ENCODE measurements at regions not wholly inside any gene's neighbourhood (a gene's known extent, or its start where the extent isn't known, plus 50 kb on each side); places are given as distances from the start of the nearest gene placed in this dataset.
A peak's percentile ranks its signal among the peaks of the same experiment; 100 is the strongest.

- FAIRE-seq: no peak
- ChIA-PET CTCF (ENCODE audit: low intra/inter-chr PET ratio, low total read pairs) (no interaction called here), POLR2A (no interaction called here)
- Histone ChIP-seq H2AFZ (ENCODE audit: low read length) (no peak overlapping the region), H4K20me1 (ENCODE audit: insufficient read depth, low read length) (no peaks in the 10 kb centered on the region), H3K4me2 (ENCODE audit: low read depth, low read length) (no peak overlapping the region), H3K36me3 (replicated peaks in 1 of 2; ENCODE audit: control insufficient read depth in 1 of 2, insufficient read depth in 2 of 2, low read length in 2 of 2) (no peaks in the 10 kb centered on the region), H3K4me3 (replicated peaks in 1 of 3; ENCODE audit: insufficient read depth in 1 of 3, low read depth in 2 of 3, low read length in 3 of 3) (no peak overlapping the region), H3K27me3 (ENCODE audit: control insufficient read depth in 1 of 2, insufficient read depth in 2 of 2, low read length in 2 of 2) (no peaks in the 10 kb centered on the region), H3K9me3 (ENCODE audit: low read length) (peaks cover 15% of the 10 kb centered on the region), H3K4me1 (ENCODE audit: insufficient read depth, low read length) (no peaks in the 10 kb centered on the region), H3K27ac (ENCODE audit: extremely low read length, insufficient read depth, low read length) (no peak overlapping the region), H3K9ac (ENCODE audit: insufficient read depth, low read depth, low read length) (no peak overlapping the region), H3K79me2 (ENCODE audit: insufficient read depth, low read length) (no peaks in the 10 kb centered on the region)
- ATAC-seq: no peak
- WGBS (ENCODE audit: low lambda C conversion rate): 6% methylated on average over 1 of the region's 1 CpG
- BruUV-seq (replicated peaks): no TSS peak
- DNase-seq (ENCODE audit: low spot score): no peak
- in situ Hi-C loops (cut with HindIII; ENCODE audit: extremely low pct_ligation_motif_present, low pct_unique_long_range_greater_than_20kb) (no loop called here), intact Hi-C loops (cut with micrococcal nuclease; ENCODE audit: unreplicated experiment) (no loop called here)
- TF ChIP-seq RAD51 (IDR thresholded peaks at IDR 0.05; ENCODE audit: borderline replicate concordance): peak; percentile 34; the same call in 1 of the 2 replicates
- TF ChIP-seq, protein P1, sequence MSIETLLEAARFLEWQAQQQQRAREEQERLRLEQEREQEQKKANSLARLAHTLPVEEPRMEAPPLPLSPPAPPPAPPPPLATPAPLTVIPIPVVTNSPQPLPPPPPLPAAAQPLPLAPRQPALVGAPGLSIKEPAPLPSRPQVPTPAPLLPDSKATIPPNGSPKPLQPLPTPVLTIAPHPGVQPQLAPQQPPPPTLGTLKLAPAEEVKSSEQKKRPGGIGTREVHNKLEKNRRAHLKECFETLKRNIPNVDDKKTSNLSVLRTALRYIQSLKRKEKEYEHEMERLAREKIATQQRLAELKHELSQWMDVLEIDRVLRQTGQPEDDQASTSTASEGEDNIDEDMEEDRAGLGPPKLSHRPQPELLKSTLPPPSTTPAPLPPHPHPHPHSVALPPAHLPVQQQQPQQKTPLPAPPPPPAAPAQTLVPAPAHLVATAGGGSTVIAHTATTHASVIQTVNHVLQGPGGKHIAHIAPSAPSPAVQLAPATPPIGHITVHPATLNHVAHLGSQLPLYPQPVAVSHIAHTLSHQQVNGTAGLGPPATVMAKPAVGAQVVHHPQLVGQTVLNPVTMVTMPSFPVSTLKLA (IDR thresholded peaks at IDR 0.05): peak; percentile 76
- no peak for TF ChIP-seq ZNF710 (CRISPR knock-in tag; IDR thresholded peaks at IDR 0.05; ENCODE audit: borderline replicate concordance)
Observed at GRCh38 chr6:115071962-115072361, 729.1 kb upstream of the HS3ST5 start.

DNA sequence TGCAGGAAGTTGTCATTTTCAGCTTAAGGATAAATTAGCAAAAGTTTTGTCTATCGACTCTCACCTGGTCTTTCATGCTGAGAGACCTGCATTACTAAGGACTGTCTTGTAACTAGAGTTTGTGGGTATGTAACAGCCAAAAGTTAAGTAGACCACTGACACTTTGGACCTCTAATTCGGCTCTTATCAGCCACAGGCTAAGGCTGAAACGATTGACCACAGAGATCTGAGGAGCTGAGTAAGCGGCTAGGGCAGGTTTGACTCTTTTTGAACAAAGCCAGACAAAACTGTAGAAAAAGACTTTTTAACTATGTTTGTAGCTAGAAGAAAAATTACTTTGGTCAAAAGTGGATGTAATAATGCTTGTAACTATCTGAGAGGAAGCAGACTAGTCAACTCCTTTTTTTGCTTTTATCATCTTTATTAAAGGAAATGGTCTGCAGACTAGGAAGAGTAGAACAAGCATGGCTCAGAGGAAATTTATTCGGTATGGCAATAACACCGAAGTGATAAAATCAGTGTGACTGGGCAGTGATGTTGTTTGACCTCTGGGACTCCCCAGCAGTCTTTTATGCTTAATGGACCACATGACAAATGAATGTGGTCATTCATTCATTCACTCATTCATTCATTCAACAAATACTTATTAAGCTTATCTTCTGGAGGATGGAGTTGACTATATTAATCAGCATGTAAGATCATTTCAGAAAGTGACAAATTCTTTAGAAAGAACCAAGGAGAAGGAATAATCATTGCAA is 725.0 kb upstream of the HS3ST5 start:
- ChIA-PET POLR2A (no interaction called here), CTCF (ENCODE audit: low intra/inter-chr PET ratio, low total read pairs) (no interaction called here)
- ATAC-seq (no peak), FAIRE-seq (no peak), DNase-seq (ENCODE audit: low spot score) (no peak)
- intact Hi-C loops (cut with micrococcal nuclease; ENCODE audit: unreplicated experiment): no loop called here
- Histone ChIP-seq H3K27me3 (ENCODE audit: control insufficient read depth in 1 of 2, insufficient read depth in 2 of 2, low read length in 2 of 2) (no peaks in the 10 kb centered on the region), H3K79me2 (ENCODE audit: insufficient read depth, low read length) (no peaks in the 10 kb centered on the region), H3K9me3 (ENCODE audit: low read length) (peaks cover 15% of the 10 kb centered on the region), H3K4me1 (ENCODE audit: insufficient read depth, low read length) (no peaks in the 10 kb centered on the region), H3K27ac (ENCODE audit: extremely low read length, insufficient read depth, low read length) (no peak overlapping the region), H3K36me3 (replicated peaks in 1 of 2; ENCODE audit: control insufficient read depth in 1 of 2, insufficient read depth in 2 of 2, low read length in 2 of 2) (no peaks in the 10 kb centered on the region), H3K4me2 (ENCODE audit: low read depth, low read length) (no peak overlapping the region), H3K9ac (ENCODE audit: insufficient read depth, low read depth, low read length) (no peak overlapping the region), H3K4me3 (replicated peaks in 1 of 3; ENCODE audit: insufficient read depth in 1 of 3, low read depth in 2 of 3, low read length in 3 of 3) (no peak overlapping the region), H4K20me1 (ENCODE audit: insufficient read depth, low read length) (no peaks in the 10 kb centered on the region), H2AFZ (ENCODE audit: low read length) (no peak overlapping the region)
- in situ Hi-C loops (cut with HindIII; ENCODE audit: extremely low pct_ligation_motif_present, low pct_unique_long_range_greater_than_20kb): no loop called here
- no TSS peak for BruUV-seq (replicated peaks)
- WGBS (ENCODE audit: low lambda C conversion rate): 25% methylated on average over 6 of the region's 6 CpGs
- TF ChIP-seq REL (CRISPR knock-in tag; conservative IDR thresholded peaks at IDR 0.05) (no peak), ZNF234 (CRISPR knock-in tag; conservative IDR thresholded peaks at IDR 0.05) (no peak), DNMT3B (CRISPR knock-in tag; conservative IDR thresholded peaks at IDR 0.05) (no peak), HOMEZ (CRISPR knock-in tag; IDR thresholded peaks at IDR 0.05; ENCODE audit: low read depth) (no peak), ZNF296 (CRISPR knock-in tag; conservative IDR thresholded peaks at IDR 0.05) (no peak), SP5 (CRISPR knock-in tag; IDR thresholded peaks at IDR 0.05; ENCODE audit: borderline replicate concordance, low read depth) (no peak), NFE2L1 (CRISPR knock-in tag; IDR thresholded peaks at IDR 0.05; ENCODE audit: borderline replicate concordance) (no peak), KAT7 (CRISPR knock-in tag; IDR thresholded peaks at IDR 0.05; ENCODE audit: borderline replicate concordance) (no peak), GTF3A (CRISPR knock-in tag; conservative IDR thresholded peaks at IDR 0.05) (no peak), SRY (CRISPR knock-in tag; IDR thresholded peaks at IDR 0.05) (no peak), CHD4 (IDR thresholded peaks at IDR 0.05; ENCODE audit: borderline replicate concordance, low read length) (no peak)

Measured in HepG2 (cell line).